Endothelial cell of umbilical vein (primary cell): ENCODE measurements at regions not wholly inside any gene's neighbourhood (a gene's known extent, or its start where the extent isn't known, plus 50 kb on each side); places are given as distances from the start of the nearest gene placed in this dataset.

Experiments used
- BruUV-seq: library from RNA; stranded (reverse); fragments of 400-500 nt; replicated peaks from 2 replicates; lab custom pipeline; 2021; lab: Mats Ljungman, UMichigan
- CTCF ChIA-PET: fragments of 300-600, 350-600 bp; sonication (Branson Sonifier 250); formaldehyde crosslinking; loops from one replicate; lab custom pipeline; 2021; ENCODE audit warnings: antibody characterized with exemption, inconsistent platforms; lab: Charles Lee
- POLR2A ChIA-PET: fragments of 300-600, 350-600 bp; sonication (Branson Sonifier 250); formaldehyde crosslinking; loops from one replicate; lab custom pipeline; 2021; ENCODE audit warnings: antibody characterized with exemption, inconsistent platforms; lab: Charles Lee
- DNase-seq: peaks from one replicate; pipeline ENCODE4 v3.0.0-alpha.2; 2011; ENCODE audit warnings: low read depth, low spot score
- FAIRE-seq: peaks from 2 replicates; lab custom pipeline; 2011; peaks lifted over from hg19 to GRCh38; lab: Jason Lieb, UNC
- H2AFZ ChIP-seq: 2 replicates; pipeline ENCODE4 v1.6.0; 2012; ENCODE audit warnings: low read depth, low read length, control low read depth, inconsistent platforms
- H3K27ac ChIP-seq: 2 replicates; pipeline ENCODE4 v1.5.1; 2011; ENCODE audit warnings: low read depth, mild to moderate bottlenecking, control low read depth, low read length, moderate library complexity; ENCODE audit not compliant: insufficient read depth
- H3K27me3 ChIP-seq, 2 experiments: 2 replicates each; pipeline versions ENCODE4 v1.6.0 to v1.6.1; 2011; ENCODE audit warnings: low read length in 2 of 2, mixed read lengths in 1 of 2; ENCODE audit not compliant: control insufficient read depth in 2 of 2, insufficient read depth in 2 of 2
- H3K36me3 ChIP-seq, 2 experiments: 2 replicates in 1 of 2; 3 replicates in 1 of 2; pipeline ENCODE4 v1.5.1; 2011; ENCODE audit warnings: low read length in 2 of 2, mild to moderate bottlenecking in 1 of 2, moderate library complexity in 1 of 2; ENCODE audit not compliant: control insufficient read depth in 2 of 2, insufficient read depth in 2 of 2; ENCODE audit errors: extremely low read depth in 1 of 2
- H3K4me1 ChIP-seq: 3 replicates; pipeline ENCODE4 v1.5.1; 2011; ENCODE audit warnings: mild to moderate bottlenecking, low read length; ENCODE audit not compliant: control insufficient read depth, insufficient read depth; ENCODE audit errors: extremely low read depth
- H3K4me2 ChIP-seq: 2 replicates; pipeline ENCODE4 v1.6.1; 2011; ENCODE audit warnings: low read length, control low read depth, mixed read lengths; ENCODE audit not compliant: insufficient read depth
- H3K4me3 ChIP-seq, 3 experiments: fragments of 200-600 bp in 1 of 3; sonication (generic), shearing (Covaris generic) in 1 of 3; replicated peaks in 1 of 3; 2 replicates each; pipeline ENCODE4 v1.5.1; 2011 to 2016; ENCODE audit warnings: control low read depth in 3 of 3, low read length in 3 of 3, mild to moderate bottlenecking in 2 of 3, inconsistent platforms in 1 of 3, low read depth in 1 of 3, moderate library complexity in 1 of 3; ENCODE audit not compliant: insufficient read depth in 1 of 3
- H3K79me2 ChIP-seq: 2 replicates; pipeline ENCODE4 v1.6.0; 2012; ENCODE audit warnings: low read length, inconsistent platforms; ENCODE audit not compliant: control insufficient read depth, insufficient read depth
- H3K9ac ChIP-seq: replicated peaks from 2 replicates; pipeline ENCODE3; 2011; ENCODE audit warnings: low read length, control low read depth; ENCODE audit not compliant: insufficient read depth; ENCODE audit errors: extremely low read depth
- H3K9me1 ChIP-seq: replicated peaks from 3 replicates; pipeline ENCODE4 v1.6.0; 2011; ENCODE audit warnings: mild to moderate bottlenecking, low read length; ENCODE audit not compliant: control insufficient read depth, insufficient read depth; ENCODE audit errors: extremely low read depth
- H3K9me3 ChIP-seq: replicated peaks from 2 replicates; pipeline ENCODE4 v1.5.1; 2012; ENCODE audit warnings: low read length, inconsistent platforms; ENCODE audit not compliant: control insufficient read depth, insufficient read depth
- H4K20me1 ChIP-seq: replicated peaks from 2 replicates; pipeline ENCODE3; 2011; ENCODE audit warnings: mild to moderate bottlenecking, low read length; ENCODE audit not compliant: control insufficient read depth, insufficient read depth; ENCODE audit errors: extremely low read depth
- CTCF ChIP-seq, 2 donors: IDR thresholded peaks; 1 replicate in 1 of 2; 2 replicates in 1 of 2; pipeline ENCODE4 v1.5.1; 2011; ENCODE audit warnings: low read length in 2 of 2, mild to moderate bottlenecking in 2 of 2, moderate library complexity in 2 of 2, control low read depth in 1 of 2, inconsistent platforms in 1 of 2, low read depth in 1 of 2; ENCODE audit not compliant: insufficient read depth in 1 of 2; ENCODE audit errors: extremely low read depth in 1 of 2
- EZH2 ChIP-seq: IDR thresholded peaks from 2 replicates; pipeline ENCODE4 v1.6.1; 2012; ENCODE audit warnings: borderline replicate concordance, low read depth, mild to moderate bottlenecking, moderate library complexity, low read length, inconsistent platforms; ENCODE audit not compliant: severe bottlenecking
- FOS ChIP-seq: IDR thresholded peaks from 2 replicates; pipeline ENCODE4 v1.6.1; 2011; ENCODE audit warnings: mild to moderate bottlenecking, low read length, moderate library complexity, borderline replicate concordance; ENCODE audit not compliant: insufficient read depth
- GATA2 ChIP-seq: IDR thresholded peaks from 2 replicates; pipeline ENCODE4 v1.7.0; 2011; ENCODE audit warnings: low read depth, mild to moderate bottlenecking, moderate library complexity, mixed read lengths, low read length; ENCODE audit not compliant: insufficient read length, insufficient read depth
- JUN ChIP-seq: IDR thresholded peaks from 2 replicates; pipeline ENCODE4 v1.6.1; 2011; ENCODE audit warnings: borderline replicate concordance, low read depth; ENCODE audit not compliant: insufficient read length, insufficient read depth
- MYC ChIP-seq: IDR thresholded peaks from one replicate; pipeline ENCODE4 v1.6.1; 2011; ENCODE audit warnings: mild to moderate bottlenecking, low read depth, low read length
- POLR2A ChIP-seq: IDR thresholded peaks from 2 replicates; pipeline ENCODE4 v1.6.1; 2012; ENCODE audit warnings: low read depth, mild to moderate bottlenecking, control low read depth, low read length
- dilution Hi-C: fragments of 300-500 bp; cut with MboI; formaldehyde crosslinking; loops from one replicate; pipeline ENCODE4 v1.15.0; 2019; ENCODE audit warnings: low sequenced_read_pairs; ENCODE audit not compliant: extremely low pct_ligation_motif_present
- intact Hi-C: fragments of 100-400 bp; cut with micrococcal nuclease; formaldehyde crosslinking; loops from one replicate; pipeline ENCODE4 v1.10.0; 2022

GRCh38 chr19:31121501-31121900, 227.7 kb downstream of the TSHZ3 start:
- POLR2A ChIA-PET = no interaction called here
- intact Hi-C loops = no loop called here
- H3K27me3 ChIP-seq = no peaks in the 10 kb centered on the region
- H3K4me3 ChIP-seq = no peak overlapping the region
- no peaks in the 10 kb centered on the region for H3K9me3 ChIP-seq
- DNase-seq = no peak
- no peak for TF ChIP-seq EZH2
- no peak for TF ChIP-seq CTCF (IDR thresholded peaks at IDR 0.05; ENCODE audit: extremely low read depth in 1 of 2, insufficient read depth in 1 of 2, low read depth in 1 of 2, low read length in 2 of 2)
- TF ChIP-seq POLR2A = no peak
- TF ChIP-seq JUN = no peak
- TF ChIP-seq GATA2 = no peak
- no peak for TF ChIP-seq MYC
- no peak for TF ChIP-seq FOS
- no peak for FAIRE-seq
- H3K36me3 ChIP-seq = no peaks in the 10 kb centered on the region
- H3K79me2 ChIP-seq = no peaks in the 10 kb centered on the region
- no TSS peak for BruUV-seq
- H3K4me2 ChIP-seq = no peak overlapping the region
- no peak overlapping the region for H2AFZ ChIP-seq
- no peak overlapping the region for H3K9ac ChIP-seq
- dilution Hi-C loops = no loop called here
- no peak overlapping the region for H3K27ac ChIP-seq
- CTCF ChIA-PET = no interaction called here
- H4K20me1 ChIP-seq = no peaks in the 10 kb centered on the region
- no peaks in the 10 kb centered on the region for H3K9me1 ChIP-seq
- H3K4me1 ChIP-seq = no peaks in the 10 kb centered on the region

DNA sequence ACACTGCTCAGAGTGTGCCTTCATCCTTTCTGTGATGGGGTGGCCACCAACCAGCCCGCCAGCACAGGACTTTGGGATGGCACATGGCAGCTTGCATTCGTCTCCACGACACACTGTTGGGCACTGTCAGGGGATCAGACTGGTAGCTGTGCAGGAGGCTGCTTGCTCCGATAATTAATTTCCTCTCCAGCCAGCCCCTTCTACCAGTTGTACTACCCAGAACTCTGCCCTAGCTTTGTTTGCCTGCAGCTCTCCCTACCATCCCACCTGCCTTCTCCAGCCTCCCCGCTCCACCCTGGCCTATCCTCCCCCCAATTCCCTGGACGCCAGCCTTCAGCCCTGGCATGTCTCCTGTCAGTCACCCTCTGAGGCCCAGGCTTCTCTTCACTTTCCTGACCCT, 228.3 kb downstream of the TSHZ3 start:
- no peaks in the 10 kb centered on the region for H3K4me1 ChIP-seq
- H3K9me1 ChIP-seq = no peaks in the 10 kb centered on the region
- dilution Hi-C loops = no loop called here
- FAIRE-seq (no peak), DNase-seq (no peak)
- H3K4me3 ChIP-seq = no peak overlapping the region
- H3K79me2 ChIP-seq = no peaks in the 10 kb centered on the region
- ChIA-PET CTCF (no interaction called here), POLR2A (no interaction called here)
- no peaks in the 10 kb centered on the region for H4K20me1 ChIP-seq
- no peak overlapping the region for H3K27ac ChIP-seq
- TF ChIP-seq FOS (no peak), POLR2A (no peak), JUN (no peak), CTCF (IDR thresholded peaks at IDR 0.05; ENCODE audit: extremely low read depth in 1 of 2, insufficient read depth in 1 of 2, low read depth in 1 of 2, low read length in 2 of 2) (no peak)
- H3K9me3 ChIP-seq = no peaks in the 10 kb centered on the region
- H2AFZ ChIP-seq = no peak overlapping the region
- no TSS peak for BruUV-seq
- intact Hi-C loops = no loop called here
- no peaks in the 10 kb centered on the region for H3K27me3 ChIP-seq
- no peak overlapping the region for H3K9ac ChIP-seq
- no peak overlapping the region for H3K4me2 ChIP-seq
- H3K36me3 ChIP-seq = no peaks in the 10 kb centered on the region
